Omental fat pad (tissue), 3 donors: ENCODE measurements at regions not wholly inside any gene's neighbourhood (a gene's known extent, or its start where the extent isn't known, plus 50 kb on each side); places are given as distances from the start of the nearest gene placed in this dataset.

ENCODE experiments used
- ATAC-seq: fragments of 150-250 bp; one replicate; pipeline ENCODE4 v1.9.1; 2016; ENCODE audit warnings: mild to moderate bottlenecking, moderate library complexity; ENCODE audit not compliant: low FRiP score
- DNase-seq: peaks from one replicate; pipeline ENCODE4 v3.0.0-alpha.2; 2019; ENCODE audit warnings: low spot score
- CTCF ChIP-seq, 3 donors: fragments of 450-650 bp; IDR thresholded peaks; one replicate each; pipeline ENCODE4 v1.5.1; 2016 to 2017; ENCODE audit warnings: antibody characterized with exemption in 3 of 3, mild to moderate bottlenecking in 3 of 3, moderate library complexity in 2 of 3

DNA sequence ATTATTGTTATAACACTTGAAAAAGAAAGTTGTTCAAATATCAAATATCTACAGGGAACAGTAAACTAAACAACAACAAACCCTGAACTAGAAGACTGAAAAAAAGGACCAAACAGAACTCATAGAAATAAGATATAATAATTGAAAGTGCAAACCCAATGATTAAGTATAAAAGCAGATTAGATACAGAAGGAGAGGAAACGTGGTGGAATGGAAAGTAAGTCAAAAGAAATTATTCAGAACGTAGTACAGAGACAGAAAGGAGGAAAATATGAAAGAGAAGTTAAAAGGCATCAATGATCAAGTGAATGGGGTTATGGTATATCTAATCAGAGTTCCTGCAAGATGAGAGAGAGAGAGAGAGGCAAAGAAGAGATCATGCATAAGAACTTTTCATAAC is 174.2 kb upstream of the DACH1 start:
- no peak for ATAC-seq
- TF ChIP-seq CTCF (IDR thresholded peaks at IDR 0.05), result no peak
- DNase-seq, result no peak

DNA sequence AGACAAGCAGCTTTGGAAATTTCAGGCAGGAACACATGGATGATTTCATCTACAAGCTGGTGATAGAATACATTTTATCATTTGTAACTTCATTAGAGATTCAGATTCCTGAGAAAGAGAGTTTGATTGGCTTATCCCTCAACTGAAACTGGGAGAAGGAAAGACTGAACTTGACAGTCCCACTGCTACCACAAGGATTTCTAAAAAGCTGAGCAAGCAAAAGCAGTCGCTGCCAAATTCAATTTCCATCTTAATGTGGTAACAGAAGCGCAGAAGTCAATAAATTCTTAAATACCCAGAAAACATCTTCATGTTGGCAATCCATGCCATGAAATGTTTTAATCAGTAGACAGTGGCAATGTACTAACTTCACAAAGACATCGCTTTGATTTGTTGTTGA is 172.1 kb upstream of the DACH1 start:
- no peak for TF ChIP-seq CTCF (IDR thresholded peaks at IDR 0.05)
- DNase-seq (no peak), ATAC-seq (no peak)

GRCh38 chr13:72029981-72030380 is 163.0 kb upstream of the DACH1 start:
- ATAC-seq (no peak), DNase-seq (no peak)
- no peak for TF ChIP-seq CTCF (IDR thresholded peaks at IDR 0.05)

DNA sequence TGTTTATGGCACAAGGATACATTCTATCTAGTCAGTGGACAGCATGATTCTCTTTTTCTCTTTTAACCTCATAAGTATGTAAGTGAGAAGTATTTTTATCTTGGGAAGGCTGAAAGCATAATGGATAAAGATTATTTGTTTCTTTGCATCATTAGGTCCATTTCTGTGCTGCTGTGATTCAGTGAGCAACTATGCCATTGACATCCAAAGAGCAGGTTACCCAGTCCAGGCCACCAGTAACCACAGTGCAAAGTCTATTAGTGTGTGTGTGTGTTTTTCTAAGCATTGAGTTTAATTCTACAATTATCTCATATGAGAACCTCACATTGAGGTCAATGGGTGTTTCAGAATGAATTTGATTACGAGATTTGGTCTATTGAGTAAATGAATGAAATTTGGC is 158.8 kb upstream of the DACH1 start:
- ATAC-seq (no peak), DNase-seq (no peak)
- TF ChIP-seq CTCF (IDR thresholded peaks at IDR 0.05), result no peak

DNA sequence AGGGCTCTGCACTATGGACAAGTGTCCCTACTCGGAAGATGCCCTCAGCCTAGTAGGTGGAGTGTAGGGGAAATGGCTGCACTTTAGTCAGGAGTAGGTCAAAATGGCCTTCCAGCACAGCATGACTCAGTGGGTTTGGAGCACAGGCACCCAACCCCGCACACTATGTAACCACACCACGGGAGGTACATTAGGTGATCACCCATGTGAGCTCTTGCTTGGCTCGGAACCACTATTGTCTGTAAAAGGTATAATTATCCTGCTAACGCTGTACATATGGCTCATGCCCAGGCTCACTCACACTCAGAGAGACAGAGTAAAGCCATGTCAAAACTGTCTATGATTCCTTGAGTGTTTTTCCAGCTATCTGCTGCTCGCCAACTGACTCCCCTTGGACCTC is 156.9 kb upstream of the DACH1 start:
- ATAC-seq (no peak), DNase-seq (no peak)
- TF ChIP-seq CTCF (IDR thresholded peaks at IDR 0.05), result no peak

DNA sequence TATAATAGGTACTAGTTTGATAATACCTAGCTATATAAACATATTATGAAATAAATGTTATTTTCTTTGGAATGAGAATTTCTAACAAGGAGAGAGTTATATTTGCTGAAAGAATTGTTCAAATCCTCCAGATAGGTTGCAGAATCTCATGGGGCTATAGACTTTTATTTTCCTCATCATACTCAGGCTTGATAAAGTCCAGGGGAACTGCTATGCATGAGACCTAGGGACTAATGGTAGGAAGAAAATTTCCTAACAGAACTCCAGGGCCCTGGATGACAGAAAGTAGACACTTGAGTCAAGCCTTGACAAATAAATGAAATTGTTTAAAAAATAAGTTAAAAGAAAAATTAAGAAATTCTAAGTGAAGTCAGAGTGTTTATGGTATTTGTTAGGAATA is 138.5 kb upstream of the DACH1 start:
- ATAC-seq (no peak), DNase-seq (no peak)
- TF ChIP-seq CTCF (IDR thresholded peaks at IDR 0.05), result no peak

DNA sequence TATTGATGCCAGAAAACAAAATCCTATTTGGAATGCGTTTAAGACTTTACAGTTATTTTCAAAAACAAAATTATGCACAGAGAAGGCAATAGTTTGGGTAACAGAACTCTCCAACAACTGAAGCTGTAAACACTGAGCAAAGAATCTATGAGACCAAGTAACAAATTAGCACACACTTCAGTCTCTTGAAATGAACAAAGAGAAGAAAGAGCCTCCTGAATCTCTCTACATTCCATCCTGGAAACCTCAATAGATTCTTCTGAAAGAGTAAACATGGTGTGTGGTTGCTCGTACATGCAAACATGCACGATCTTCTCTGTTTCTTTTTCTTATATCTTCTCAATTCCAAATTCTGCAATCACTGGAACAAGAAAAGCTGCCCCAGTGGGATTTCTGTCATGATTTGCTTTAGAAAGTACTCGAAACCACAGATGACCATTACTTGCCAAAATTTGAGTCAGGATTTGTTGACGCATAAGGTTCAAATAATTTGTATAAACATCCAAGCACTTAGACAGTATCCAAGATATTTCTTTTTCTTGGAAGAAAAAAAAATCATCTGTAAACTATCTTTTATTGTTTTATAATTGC is 137.9 kb upstream of the DACH1 start:
- ATAC-seq (no peak), DNase-seq (no peak)
- TF ChIP-seq CTCF (IDR thresholded peaks at IDR 0.05), result no peak
